ENCODE measurements at regions not wholly inside any gene's neighbourhood (a gene's known extent, or its start where the extent isn't known, plus 50 kb on each side); places are given as distances from the start of the nearest gene placed in this dataset.
"Not testable (repeated sequence)": the region's sequence is repeated elsewhere in the genome, so short reads cannot be mapped to it uniquely, and the experiment has no call there.

DNA sequence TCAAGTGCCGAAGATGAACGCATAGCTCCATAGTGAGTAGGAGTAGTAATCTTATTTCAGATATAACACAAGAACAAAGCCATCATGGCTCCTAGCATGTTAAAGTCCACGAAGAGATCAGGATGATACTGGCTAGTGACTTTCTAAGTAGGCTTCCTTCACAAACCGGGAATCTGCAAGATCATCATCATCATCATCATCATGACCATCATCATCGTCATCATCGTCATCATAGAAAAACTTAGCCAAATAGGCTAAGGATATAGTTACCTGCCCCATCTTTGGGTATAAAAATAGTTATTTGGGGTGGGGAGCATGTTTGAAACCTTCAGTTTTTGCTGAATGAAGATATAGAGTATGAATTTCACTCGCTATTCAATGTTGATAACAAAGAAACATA lies 57.9 kb downstream of the PYDC2 start:
- DNase-seq (ENCODE audit: low read depth): no peak

DNA sequence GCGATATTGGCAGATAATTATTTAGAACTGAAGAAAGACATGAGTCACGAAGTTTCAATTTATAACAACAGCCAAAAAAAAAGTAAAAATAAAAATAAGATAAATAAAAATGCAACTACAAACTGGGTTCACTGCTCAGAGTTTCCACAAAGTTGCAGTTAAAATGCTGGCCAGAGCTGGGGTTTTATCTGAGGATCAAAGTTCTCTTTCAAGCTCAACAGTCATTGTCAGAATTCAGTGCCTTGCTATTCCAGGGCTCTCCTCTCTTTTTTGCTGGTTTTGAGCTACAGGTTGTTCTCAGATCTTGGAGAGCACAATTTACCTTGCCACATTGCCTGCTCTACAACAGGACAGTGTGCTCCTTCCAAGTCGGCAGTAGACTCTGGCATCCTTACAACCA lies 60.1 kb downstream of the PYDC2 start:
- DNase-seq (ENCODE audit: low read depth): no peak

DNA sequence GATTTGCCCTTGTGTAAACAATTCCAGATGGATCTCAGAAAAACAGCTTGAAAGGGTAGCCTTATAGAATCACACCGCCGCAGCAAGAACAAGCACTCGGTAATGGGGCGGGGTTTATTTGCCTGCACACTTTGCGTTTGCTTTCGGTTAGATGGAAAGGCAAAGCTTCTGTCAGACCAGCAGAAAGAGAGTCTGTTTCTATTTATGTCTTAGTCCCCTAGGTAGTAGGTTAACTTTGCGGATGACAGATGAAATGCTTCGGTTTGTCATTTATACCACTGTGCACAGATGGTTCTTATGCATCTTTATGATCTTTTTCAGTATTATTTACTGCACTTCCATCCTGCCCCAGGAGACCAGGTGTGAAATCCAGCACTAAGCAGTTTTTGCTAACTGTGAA lies 62.2 kb downstream of the PYDC2 start:
- no peak for DNase-seq (ENCODE audit: low read depth)

DNA sequence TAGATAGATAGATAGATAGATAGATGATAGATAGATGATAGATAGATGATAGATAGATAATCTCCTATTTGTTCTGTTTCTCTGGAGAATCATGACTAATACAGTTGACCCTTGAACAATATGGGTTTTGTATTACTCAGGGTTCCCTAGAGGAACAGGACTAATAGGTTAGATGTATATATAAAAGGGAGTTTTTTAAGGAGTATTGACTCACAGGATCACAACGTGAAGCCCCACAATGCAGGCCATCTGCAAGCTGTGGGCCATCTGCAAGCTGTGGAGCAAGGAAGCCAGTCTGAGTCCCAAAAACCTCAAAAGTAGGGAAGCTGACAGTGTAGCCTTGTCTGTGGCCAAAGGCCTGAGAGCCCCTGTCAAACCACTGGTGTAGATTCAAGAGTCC lies 67.6 kb downstream of the PYDC2 start:
- DNase-seq (ENCODE audit: low read depth): no peak

DNA sequence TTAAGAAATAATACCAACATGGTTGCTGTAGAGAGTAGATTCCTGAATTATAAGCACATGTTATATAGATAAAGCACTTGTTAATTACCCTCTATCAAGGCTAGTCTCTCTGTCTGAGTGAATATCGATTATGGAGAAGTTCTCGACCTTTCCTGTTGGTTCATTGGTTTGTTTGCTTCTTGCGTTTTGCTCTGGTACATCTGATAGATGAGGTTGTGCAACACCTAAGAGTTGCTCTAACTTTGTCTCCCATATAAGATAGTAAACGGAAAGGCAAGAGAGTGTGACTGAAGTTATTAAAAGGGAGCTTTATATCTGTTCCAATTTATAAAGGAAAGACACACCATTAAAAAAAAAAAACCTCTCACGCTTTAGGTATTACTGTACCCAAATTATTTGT lies 69.0 kb downstream of the PYDC2 start:
- DNase-seq (ENCODE audit: low read depth): no peak

DNA sequence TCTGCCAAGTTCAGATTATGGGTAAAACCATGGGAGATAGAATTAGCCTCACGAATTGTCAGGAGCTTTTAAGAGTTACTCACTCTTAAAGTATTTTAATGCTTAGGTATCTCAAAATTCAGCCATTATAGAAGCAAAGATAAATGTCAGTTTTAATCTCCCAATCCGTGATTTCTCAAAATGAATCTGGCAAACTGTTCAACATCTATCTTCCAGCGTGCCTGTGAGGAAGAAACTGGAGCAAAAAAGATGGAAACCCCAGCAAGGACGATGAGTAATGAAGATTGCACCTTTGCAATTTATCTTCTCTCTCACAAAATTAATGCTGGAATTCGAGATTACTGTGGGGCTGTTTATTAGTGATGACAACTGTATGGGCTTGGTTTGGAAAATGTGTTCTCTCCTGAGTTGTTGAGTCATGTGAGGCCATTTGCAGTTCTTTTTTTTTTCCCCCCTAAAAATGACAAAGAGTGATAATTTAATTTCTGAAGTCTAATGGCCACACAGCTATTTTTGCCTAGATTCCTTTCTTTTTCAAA lies 70.5 kb downstream of the PYDC2 start:
- DNase-seq (ENCODE audit: low read depth): no peak

DNA sequence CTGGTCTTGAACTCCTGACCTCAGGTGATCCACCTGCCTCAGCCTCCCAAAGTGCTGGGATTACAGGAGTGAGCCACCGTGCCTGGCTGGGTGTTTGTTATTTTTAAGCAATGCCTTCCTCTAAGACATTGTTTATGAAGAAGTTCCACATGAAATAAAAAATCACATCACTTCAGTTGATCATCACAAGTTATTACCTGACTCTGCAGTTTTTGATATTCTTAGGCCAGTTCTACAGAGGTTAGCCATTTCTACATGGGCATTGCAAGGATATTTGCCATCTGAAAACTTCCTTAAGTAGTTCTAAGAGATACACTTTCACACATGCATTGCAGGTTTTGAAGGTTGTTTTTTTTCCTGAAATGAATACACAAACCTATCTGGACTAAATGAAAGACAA lies 82.1 kb downstream of the PYDC2 start:
- no peak for DNase-seq (ENCODE audit: low read depth)

DNA sequence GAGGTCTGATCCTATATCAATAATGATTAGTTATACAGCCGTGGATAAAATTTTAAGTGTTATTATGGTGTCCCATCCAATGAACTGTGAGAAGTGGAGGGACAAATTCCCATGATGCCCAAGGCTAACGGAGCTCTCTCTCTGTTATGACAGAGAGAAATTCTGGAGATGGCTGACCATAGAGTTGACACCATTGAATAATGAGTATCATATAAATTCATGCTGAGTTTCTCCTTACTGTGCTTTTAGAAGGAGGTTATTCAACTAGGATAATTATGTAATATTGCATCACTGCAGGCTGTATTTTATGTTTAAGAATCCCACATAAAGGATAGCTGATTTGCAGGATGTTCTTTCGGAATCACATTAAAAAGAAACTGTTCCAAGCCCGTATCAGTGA lies 82.9 kb downstream of the PYDC2 start:
- DNase-seq (ENCODE audit: low read depth): no peak

DNA sequence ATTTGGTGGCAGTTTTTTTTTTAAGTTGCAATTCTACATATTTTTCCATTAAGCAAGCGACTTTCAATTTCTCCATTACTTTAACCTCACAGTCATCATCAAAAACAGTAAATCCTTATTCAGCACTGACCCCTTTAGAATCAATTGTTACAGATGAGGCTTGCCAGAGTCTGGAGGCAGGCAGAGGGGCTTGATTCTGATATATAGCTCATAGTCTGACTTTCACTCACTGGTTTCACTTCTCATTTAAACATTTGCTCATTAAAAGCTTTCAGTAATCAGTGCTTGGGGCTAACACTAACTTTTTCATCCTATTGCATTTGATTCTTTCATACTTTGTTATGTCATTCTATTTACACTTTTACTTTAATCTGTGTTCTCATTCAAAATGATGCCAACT lies 88.4 kb downstream of the PYDC2 start:
- no peak for DNase-seq (ENCODE audit: low read depth)

DNA sequence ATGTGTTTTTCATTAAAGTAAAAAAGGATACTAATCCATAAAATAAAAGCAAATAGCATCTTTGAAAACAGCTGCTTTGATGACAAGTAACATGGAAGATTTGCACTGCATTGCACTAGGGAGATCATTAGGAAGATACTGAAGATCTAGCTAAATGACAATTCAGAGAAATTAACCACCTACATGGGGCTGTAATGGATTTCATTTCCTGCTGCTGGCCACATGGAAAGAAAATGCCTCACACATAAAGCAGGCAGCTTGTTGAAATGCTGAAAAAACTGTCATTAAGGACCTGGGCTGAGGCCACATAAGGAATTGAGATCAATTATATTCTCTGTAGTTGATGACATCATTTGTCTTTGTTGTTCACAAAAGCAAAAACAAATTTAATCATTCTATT lies 94.1 kb downstream of the PYDC2 start:
- DNase-seq (ENCODE audit: low read depth): no peak

DNA sequence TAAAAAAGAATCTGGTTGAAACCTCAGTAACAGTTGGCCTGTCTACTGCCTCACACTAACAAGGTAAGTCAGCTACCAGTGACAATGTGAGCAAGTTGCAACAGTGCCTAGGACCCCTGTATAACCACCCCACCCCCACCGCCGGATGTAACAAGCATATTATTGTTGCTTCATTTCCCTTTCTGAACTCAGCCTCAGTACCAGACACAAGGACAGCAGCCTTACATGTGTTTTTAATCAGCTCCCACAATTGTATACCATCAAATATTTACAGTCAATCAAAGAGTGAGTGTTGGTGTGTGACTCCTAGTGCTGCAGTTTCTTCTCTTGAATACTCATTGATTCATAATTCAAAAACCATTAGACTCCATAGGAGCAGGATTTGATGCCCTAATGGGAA lies 96.4 kb downstream of the PYDC2 start:
- no peak for DNase-seq (ENCODE audit: low read depth)

DNA sequence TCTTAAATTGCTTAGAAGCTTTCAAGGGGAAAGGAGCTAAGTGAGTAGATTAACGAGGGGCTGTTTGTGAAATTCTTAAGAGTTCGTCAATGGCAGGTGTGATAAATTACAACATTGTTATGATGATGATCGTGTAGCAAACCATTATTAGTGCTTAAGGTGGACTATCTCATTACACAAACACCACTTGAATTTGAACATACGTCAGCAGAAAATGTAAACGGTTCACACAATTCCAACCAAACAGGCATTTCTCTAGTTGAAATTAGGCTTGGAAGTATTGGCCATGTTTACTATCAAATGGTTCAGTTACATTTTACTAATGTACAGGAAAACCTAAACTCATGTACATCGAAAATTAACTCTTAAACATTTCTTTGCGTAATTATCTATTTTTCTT lies 102.8 kb downstream of the PYDC2 start:
- DNase-seq (ENCODE audit: low read depth): no peak

DNA sequence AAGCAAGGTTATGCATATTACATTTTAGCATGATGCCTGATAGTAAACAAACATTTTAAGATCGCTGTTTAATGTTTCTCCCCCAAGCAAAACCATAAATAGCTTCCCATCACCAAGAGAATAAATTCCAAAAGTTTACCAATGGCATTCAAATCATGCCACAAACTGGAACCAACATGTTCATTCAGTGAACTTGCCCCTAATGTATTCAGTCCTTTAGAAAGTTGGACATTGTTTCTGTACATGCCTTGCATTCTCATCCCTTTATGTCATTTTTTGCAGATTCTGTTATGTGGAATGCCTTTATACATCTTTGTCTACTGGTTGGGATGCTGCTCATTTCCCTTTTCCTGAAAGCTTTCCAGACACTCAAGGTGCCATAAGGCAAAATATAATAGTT lies 105.5 kb downstream of the PYDC2 start:
- no peak for DNase-seq (ENCODE audit: low read depth)

DNA sequence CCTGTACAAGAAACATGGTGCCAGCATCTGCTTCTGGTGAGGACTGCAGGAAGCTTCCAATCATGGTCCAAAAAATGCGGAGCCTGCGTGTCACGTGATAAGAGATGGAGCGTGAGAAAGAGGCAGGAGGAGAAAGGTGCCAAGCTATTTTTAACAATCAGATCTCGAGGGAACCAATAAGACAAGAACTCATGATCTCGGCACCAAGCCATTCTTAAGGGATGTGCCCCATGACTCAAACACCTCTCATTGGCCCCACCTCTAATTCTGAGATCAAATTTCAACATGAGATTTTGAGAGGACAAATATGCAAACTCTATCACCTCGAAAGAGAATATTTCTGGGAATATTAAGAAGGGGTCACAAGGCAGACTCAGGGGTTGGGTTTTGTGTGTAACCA lies 107.2 kb downstream of the PYDC2 start:
- DNase-seq (ENCODE audit: low read depth): no peak

DNA sequence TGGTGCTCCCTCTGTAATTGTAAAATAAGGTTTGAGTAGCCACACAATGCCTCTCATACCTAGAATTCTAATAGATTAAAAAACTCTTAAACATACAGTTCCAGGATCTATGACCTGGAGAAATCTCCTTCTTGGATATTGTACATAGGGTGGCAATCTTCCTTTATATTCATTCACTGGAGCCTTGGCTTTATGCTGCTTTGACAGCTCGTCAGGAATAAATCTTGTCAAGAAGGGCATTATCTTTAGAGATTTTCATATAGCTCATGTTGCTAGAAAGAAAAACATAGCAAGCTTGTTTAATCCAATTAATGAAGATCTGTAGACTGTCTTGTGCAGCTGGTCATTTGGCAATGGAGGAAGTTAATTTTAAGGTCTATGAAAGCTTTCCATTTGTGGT lies 131.1 kb downstream of the PYDC2 start:
- DNase-seq (ENCODE audit: low read depth): no peak

DNA sequence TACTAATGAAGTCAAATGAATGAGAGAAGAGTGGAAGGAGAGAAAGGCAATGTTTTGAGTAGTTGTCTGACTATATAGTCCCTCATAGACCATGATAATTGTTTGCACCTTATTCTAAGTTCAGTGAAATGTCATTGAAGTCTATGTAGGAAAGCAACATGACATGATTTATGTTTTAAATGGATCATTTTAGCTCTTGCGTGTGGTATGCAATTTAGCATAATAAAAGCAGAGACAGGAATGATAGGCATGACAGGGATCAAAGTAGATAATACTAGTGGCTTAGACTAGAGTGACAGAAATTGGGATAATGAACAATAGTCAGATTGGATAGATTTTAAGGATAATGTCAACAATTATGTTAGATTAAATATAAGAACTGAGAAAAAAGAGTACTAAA lies 132.5 kb downstream of the PYDC2 start:
- DNase-seq (ENCODE audit: low read depth): no peak

DNA sequence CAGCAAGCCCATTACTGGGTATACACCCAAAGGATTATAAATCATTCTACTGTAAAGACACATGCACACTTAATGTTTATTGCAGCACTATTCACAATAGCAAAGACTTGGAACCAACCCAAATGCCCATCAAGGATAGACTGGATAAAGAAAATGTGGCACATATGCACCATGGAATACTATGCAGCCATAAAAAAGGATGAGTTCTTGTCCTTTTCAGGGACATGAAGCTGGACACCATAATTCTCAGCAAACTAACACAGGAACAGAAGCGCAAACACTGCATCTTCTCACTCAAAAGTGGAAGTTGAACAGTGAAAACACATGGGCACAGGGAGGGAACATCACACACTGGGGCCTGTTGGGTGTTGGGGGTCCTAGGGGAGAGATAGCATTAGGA lies 154.5 kb downstream of the PYDC2 start:
- not testable (repeated sequence) for DNase-seq (ENCODE audit: low read depth)

DNA sequence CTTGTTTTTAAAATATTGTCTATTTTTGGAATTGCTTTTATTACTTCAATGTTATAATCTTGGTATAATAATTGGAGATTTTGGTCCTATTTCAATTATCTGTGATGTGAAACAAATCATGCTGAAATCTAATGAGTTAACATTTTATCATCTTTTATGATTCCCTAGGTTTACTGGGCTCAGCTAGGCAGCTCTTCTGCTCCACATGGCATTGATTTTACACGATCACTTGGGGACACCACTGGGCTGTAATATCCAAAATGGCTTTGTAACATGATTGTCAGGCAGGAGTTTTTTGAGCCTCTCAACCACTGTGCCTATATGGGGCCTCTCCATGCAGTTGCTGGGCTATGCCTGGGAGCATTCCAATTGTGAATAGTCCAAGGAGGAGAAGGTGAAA lies 163.3 kb downstream of the PYDC2 start:
- DNase-seq (ENCODE audit: low read depth): no peak

DNA sequence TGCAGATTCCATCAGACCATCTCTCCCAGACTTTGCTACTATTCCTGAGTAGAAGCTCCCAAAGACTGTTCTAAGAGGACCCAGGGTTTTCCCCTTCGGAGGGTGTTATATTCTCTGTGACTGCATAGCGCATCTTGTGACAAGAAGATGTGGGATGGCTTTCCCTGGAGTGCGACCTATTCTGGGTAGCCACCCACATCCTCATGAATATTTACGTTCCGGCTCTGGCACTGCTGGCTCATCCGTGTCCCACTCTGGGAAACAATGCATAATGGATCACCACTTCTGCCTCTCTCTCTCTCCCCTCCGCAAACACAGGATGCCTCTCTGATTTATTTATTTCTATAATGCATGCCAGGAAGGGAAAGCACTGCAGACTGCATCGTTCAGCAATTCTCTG lies 166.1 kb downstream of the PYDC2 start:
- no peak for DNase-seq (ENCODE audit: low read depth)

DNA sequence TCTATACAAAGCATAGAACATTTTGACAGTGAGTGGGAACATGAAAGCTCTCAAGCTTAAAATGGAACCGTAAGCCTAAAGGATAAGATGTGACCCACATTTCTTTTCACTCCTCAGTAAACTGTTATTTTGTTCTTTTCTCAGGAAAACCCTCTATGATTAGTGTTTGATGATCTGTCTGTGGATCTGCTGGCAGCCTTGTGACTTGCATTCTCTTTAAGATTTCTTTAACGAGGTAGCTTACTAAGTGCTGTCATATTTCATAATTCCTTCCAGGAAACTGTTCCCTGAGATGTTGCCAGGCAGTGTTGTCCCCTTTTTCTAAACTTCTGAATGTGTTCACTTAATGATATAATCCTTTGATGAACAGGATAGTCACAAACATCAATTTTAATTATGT lies 167.6 kb downstream of the PYDC2 start:
- no peak for DNase-seq (ENCODE audit: low read depth)

DNA sequence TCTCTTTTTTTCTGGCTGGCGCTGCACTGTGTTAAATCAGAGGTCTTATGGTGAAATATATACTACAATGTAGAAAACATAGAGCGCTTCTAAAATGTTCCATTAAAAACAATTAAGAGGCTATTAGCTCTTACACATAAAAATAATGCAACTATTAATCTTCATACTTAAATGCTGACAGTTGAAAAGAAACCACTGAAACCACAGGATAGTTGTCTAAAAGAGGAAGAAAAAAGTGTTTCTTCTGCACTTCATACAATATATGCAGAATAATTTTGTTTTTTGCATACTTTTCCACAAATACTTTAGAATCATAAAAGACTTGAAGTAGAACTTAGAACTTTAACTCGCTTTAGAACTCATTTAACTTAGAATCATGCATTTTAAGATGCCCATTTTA lies 170.5 kb downstream of the PYDC2 start:
- DNase-seq (ENCODE audit: low read depth): no peak

DNA sequence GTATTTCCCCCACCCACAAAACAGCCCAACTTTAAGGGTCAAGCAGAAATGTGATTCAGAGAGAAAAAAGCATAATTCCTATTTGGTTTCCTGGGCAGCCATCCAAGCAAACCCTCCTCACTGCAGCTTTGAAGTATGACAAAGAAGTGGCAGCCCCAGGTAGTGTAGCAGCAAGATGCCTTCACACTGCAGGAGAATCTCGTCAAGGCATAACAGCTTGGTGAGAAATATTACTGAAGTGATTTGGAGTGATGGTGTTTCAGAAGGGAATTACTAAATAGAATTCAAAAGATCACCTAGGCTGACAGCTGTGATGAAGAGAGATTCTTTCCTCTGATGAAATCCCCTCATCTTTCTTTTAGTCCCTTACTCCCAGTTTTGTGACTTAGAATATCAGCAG lies 173.9 kb downstream of the PYDC2 start:
- no peak for DNase-seq (ENCODE audit: low read depth)

DNA sequence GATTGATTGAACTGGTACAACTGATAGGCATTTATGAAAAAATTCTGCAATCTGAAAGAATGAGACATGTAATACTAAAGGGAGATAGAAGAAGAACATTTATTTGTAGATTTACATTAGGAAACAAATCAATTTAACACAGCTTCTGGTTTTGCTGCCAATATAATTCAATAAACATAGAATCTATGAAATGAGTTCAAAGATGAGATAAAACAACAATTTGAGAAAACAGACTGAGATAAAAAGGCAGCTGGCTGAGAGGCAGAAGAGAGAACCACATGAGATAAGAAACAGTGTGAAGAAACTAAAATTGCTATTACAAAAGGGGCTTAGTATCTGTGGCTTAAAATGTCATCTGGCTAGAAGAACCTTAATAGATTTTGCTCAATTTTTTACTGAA lies 176.6 kb downstream of the PYDC2 start:
- DNase-seq (ENCODE audit: low read depth): no peak

DNA sequence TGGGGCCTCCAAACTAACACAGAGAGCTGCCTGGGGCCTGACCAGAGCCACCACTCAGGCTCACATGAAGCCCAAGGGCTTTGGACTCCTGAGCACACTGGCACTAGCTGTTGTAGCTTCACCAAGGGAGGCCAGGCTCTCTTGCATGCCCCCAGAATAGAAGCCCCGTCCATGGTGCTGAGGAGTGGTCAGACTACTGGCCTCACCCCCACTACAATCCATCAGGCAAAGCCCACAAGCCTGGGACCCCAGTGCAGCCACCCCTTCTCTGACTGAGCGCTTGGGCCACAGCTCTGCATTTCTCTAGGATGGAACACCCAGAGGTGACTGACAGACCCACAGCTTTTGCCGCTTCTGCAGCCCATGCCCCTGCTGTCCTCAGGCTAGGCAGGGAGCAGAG lies 180.8 kb downstream of the PYDC2 start:
- DNase-seq (ENCODE audit: low read depth): no peak

DNA sequence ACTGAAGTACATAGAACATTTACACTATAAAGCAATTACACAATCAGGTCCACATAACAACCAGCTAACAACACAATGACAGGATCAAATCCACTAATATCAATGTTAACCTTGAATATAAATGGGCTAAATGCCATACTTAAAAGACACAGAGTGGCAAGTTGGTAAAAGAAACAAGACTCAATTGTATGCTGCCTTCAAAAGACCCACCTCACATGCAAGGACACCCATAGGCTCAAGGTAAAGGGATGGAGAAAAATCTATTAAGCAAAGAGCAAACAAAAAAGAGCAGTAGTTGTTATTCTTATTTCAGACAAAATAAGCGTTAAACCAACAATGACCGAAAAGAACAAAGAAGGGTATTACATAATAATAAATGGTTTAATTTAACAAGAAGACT lies 183.3 kb downstream of the PYDC2 start:
- DNase-seq (ENCODE audit: low read depth): no peak
